Skeletal muscle satellite cell (primary cell): ENCODE measurements at regions not wholly inside any gene's neighbourhood (a gene's known extent, or its start where the extent isn't known, plus 50 kb on each side); places are given as distances from the start of the nearest gene placed in this dataset.
"Not testable (repeated sequence)": the region's sequence is repeated elsewhere in the genome, so short reads cannot be mapped to it uniquely, and the experiment has no call there.

Source experiments
- H3K27me3 ChIP-seq: 2 replicates; pipeline ENCODE4 v1.7.0; 2013; ENCODE audit warnings: low read length; ENCODE audit not compliant: control insufficient read depth, insufficient read depth
- H3K36me3 ChIP-seq: 2 replicates; pipeline ENCODE4 v1.7.0; 2013; ENCODE audit warnings: mild to moderate bottlenecking, control low read depth, low read length; ENCODE audit not compliant: insufficient read depth
- H3K4me1 ChIP-seq: 2 replicates; pipeline ENCODE4 v1.7.0; 2013; ENCODE audit warnings: low read length; ENCODE audit not compliant: control insufficient read depth, insufficient read depth
- H3K4me2 ChIP-seq: 2 replicates; pipeline ENCODE4 v1.7.0; 2013; ENCODE audit warnings: mild to moderate bottlenecking, low read length
- H3K4me3 ChIP-seq: 2 replicates; pipeline ENCODE4 v1.7.0; 2013; ENCODE audit warnings: low read length
- H3K9ac ChIP-seq: 2 replicates; pipeline ENCODE4 v1.7.0; 2013; ENCODE audit warnings: mild to moderate bottlenecking, low read depth, low read length, moderate library complexity
- H3K9me3 ChIP-seq: replicated peaks from 2 replicates; pipeline ENCODE4 v1.7.0; 2013; ENCODE audit warnings: mild to moderate bottlenecking, control low read depth, low read length

DNA sequence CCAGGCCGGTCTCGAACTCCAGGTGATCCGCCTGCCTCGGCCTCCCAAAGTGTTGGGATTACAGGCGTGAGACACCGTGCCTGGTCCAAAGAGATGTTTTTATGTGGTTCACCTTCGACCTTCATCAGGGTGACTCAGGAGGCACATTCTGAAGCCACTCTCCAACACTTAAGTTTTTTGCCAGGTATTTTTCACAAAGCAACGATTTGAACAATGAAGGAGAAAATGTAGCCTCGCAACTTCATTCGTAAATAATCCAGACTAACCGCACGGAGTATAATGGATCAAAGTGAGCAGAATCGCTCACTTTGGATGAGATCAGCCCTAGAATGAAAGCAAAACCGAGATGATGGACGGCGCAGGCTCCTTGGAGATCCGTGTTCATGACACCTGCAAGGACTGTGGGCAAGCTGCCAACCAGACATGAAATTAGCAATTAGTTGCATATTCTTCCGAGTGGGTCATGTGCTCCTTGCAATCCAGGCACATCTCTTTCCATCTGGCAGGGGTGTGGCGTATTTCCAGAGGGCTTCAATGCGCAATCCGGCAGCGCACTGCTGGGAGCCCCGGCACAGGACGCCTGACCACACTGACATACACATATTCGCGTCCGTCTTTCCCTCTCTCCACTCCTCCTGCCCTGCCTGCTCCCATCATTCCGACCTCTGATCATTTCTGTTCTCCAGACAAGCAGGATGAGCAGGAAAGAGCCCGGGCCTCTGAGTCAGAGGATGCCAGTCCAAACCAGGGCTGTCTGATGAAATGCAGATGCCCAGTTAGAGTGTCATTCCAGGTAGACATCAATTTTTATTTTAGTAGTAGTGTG lies 148.4 kb downstream of the KLF6 start:
- Histone ChIP-seq H3K27me3 (no peaks in the 10 kb centered on the region), H3K36me3 (no peaks in the 10 kb centered on the region), H3K4me2 (no peak overlapping the region), H3K9ac (no peak overlapping the region), H3K4me3 (no peak overlapping the region), H3K4me1 (no peaks in the 10 kb centered on the region), H3K9me3 (no peaks in the 10 kb centered on the region)

DNA sequence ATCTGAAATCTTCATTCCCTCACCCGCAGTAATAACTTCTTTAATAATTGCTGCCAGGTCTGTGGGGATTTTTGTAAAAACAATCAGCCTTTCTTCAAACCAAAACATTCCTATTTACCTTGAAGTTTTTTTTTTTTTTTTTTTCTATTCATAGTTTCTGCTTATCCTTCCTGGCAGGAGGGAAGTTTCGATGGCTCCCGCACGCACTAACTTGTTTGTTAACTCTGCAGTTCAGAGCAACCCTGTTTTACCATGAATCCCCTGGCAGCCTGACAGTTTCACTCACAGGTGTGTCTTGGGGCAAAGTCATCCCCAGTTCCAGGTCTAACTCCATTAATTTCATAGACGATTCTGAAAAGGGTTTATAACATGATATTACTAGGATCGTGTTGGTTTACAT lies 149.3 kb downstream of the KLF6 start:
- no peak overlapping the region for H3K9ac ChIP-seq
- H3K4me1 ChIP-seq, result no peaks in the 10 kb centered on the region
- H3K36me3 ChIP-seq, result no peaks in the 10 kb centered on the region
- H3K9me3 ChIP-seq, result no peaks in the 10 kb centered on the region
- H3K4me2 ChIP-seq, result no peak overlapping the region
- no peak overlapping the region for H3K4me3 ChIP-seq
- H3K27me3 ChIP-seq, result no peaks in the 10 kb centered on the region

DNA sequence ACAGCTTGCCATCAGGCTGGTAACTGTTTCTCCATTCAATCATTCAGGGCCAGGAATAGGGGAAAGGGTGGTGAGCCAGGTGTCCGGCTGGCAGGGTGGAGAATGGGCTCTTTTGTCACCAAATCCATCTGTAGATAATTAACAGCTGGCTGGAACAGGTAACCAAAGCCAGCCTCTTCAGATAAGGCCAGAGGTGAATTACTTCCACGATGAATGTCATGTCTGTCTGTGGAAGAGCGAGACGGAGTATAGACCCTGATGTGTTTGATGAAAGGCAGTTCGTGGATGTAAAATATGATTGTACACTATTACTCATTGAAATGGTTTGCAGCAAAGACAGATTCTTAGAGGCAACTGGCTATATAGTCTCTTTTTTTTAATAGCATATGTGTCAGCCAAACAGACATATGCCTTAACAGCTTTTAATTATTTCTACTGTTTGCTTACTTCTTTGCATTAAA lies 149.8 kb downstream of the KLF6 start:
- H3K4me1 ChIP-seq, result no peaks in the 10 kb centered on the region
- H3K4me2 ChIP-seq, result no peak overlapping the region
- no peaks in the 10 kb centered on the region for H3K9me3 ChIP-seq
- no peaks in the 10 kb centered on the region for H3K27me3 ChIP-seq
- no peaks in the 10 kb centered on the region for H3K36me3 ChIP-seq
- H3K4me3 ChIP-seq, result no peak overlapping the region
- H3K9ac ChIP-seq, result no peak overlapping the region

DNA sequence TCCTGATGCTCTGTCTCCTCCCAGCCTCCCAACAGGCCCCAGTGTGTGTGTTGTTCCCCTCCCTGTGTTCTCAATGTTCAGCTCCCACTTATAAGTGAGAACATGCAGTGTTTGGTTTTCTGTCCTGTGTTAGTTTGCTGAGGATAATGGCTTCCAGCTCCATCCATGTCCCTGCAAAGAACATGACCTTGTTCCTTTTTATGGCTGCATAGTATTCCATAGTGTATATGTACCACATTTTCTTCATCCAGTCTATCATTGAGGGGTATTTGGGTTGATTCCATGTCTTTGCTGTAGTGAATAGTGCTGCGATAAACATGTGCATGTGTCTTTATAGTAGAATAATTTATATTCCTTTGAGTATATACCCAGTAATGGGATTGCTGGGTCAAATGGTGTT lies 150.4 kb downstream of the KLF6 start:
- not testable (repeated sequence) for H3K9me3 ChIP-seq, H3K9ac ChIP-seq, H3K36me3 ChIP-seq, H3K27me3 ChIP-seq, H3K4me1 ChIP-seq, H3K4me2 ChIP-seq, H3K4me3 ChIP-seq

DNA sequence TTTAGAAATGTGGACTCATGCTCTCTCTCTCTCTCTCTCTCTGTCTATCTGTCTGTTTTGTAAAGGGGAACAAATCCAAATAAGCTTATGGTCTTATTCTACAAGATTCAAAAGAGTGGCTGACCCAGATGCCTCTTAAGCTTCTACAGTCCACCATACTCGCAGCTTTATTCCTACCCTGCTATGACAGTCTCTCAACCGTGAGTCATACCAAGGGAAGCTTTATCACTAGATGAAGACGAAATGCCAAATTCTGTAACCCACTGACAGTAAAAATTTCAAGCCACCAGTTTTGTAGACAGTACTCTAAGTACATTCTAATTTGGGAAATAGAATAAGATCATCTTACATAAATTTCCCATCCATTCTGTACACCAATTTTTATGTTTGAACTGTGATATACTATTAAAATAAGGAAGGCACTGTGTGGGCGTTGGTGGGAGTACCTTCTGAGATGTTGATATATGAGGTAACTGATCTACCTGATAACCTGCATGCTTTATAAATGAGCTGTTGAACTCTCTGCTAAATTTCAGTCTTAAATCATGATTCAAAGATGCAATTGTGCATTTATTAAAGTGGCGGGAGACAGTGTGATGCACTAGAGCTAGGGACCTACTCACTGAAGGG lies 153.2 kb downstream of the KLF6 start:
- H3K4me2 ChIP-seq, result no peak overlapping the region
- no peak overlapping the region for H3K9ac ChIP-seq
- H3K27me3 ChIP-seq, result no peaks in the 10 kb centered on the region
- no peaks in the 10 kb centered on the region for H3K9me3 ChIP-seq
- no peaks in the 10 kb centered on the region for H3K36me3 ChIP-seq
- no peak overlapping the region for H3K4me3 ChIP-seq
- H3K4me1 ChIP-seq, result peaks cover under 1% of the 10 kb centered on the region

DNA sequence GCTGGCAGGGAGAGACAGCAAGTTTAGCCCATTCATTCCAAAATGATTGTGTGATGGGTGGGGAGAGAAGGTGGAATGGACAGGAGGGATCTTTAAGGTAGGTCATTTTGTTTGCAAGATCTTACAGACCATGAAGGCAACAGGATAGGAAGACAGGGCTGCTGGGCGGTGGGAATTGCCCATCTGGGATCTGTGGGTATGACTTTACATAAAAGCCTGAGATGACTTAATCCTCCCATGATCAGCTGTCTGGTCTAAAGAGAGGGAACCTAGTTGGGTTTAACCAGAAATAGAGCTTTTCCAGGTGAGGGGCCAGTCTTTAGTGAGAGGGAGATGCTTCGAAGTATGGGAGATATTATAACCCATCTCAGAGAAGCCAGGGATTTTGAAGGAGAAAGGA lies 153.7 kb downstream of the KLF6 start:
- Histone ChIP-seq H3K36me3 (no peaks in the 10 kb centered on the region), H3K27me3 (no peaks in the 10 kb centered on the region), H3K4me3 (no peak overlapping the region), H3K9ac (no peak overlapping the region), H3K4me1 (peaks cover 6% of the 10 kb centered on the region), H3K9me3 (no peaks in the 10 kb centered on the region), H3K4me2 (no peak overlapping the region)

DNA sequence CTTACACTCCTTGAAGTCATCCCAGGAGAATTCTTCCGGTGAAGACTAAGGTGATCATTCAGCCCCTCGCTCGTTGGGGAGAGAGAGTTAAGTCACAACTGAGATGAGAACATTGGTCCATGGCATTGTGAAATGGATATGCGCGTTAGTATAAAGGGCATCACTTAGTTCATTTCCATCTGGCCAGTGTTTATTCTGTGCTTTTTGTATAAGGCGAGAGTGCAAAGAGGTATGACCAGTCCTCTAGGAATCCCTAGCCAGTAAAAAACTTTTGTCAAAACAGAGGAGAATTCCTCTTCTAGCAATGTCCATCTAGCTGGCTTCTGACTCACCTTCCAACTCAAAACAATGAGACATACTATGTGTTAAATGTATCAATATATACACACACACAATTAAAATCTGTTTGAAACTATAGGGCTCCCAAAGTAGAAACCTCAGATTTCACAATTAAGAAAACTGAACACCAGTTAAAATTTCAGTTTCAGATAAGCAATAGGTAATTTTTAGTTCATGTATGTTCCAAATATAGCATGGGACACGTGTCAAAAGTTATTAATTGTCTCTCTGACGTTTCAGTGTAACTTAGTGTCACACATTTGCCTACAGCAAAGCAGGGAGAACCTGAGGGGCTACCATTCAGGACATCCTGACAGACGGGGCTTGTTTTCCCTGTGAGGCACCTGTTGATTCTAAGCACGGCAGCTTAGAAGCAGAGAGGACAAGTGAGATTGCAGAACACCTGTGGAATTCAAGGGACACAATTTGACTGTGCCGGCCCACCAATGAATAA lies 158.9 kb downstream of the KLF6 start:
- Histone ChIP-seq H3K9ac (peak overlapping the region; percentile 86), H3K4me2 (peak overlapping the region; percentile 77), H3K4me1 (peaks cover 41% of the 10 kb centered on the region), H3K9me3 (no peaks in the 10 kb centered on the region), H3K36me3 (no peaks in the 10 kb centered on the region), H3K4me3 (peak overlapping the region; percentile 57), H3K27me3 (no peaks in the 10 kb centered on the region)

GRCh38 chr10:3624367-3624766 lies 160.6 kb downstream of the KLF6 start:
- Histone ChIP-seq H3K4me3 (peak overlapping the region; percentile 57), H3K4me2 (peak overlapping the region; percentile 77), H3K27me3 (no peaks in the 10 kb centered on the region), H3K9me3 (no peaks in the 10 kb centered on the region), H3K4me1 (peaks cover 41% of the 10 kb centered on the region), H3K9ac (peak overlapping the region; percentile 86), H3K36me3 (no peaks in the 10 kb centered on the region)

- H3K4me3 ChIP-seq, result peak overlapping the region; percentile 57
- H3K27me3 ChIP-seq, result no peaks in the 10 kb centered on the region
- H3K9ac ChIP-seq, result peak overlapping the region; percentile 86
- no peaks in the 10 kb centered on the region for H3K9me3 ChIP-seq
- H3K4me2 ChIP-seq, result peak overlapping the region; percentile 77
- H3K4me1 ChIP-seq, result peaks cover 41% of the 10 kb centered on the region
- no peaks in the 10 kb centered on the region for H3K36me3 ChIP-seq
Measured at GRCh38 chr10:3623746-3624145, 161.3 kb downstream of the KLF6 start.

- H3K9ac ChIP-seq, result peak overlapping the region; percentile 86
Measured at GRCh38 chr10:3622845-3623621, 162.0 kb downstream of the KLF6 start.

DNA sequence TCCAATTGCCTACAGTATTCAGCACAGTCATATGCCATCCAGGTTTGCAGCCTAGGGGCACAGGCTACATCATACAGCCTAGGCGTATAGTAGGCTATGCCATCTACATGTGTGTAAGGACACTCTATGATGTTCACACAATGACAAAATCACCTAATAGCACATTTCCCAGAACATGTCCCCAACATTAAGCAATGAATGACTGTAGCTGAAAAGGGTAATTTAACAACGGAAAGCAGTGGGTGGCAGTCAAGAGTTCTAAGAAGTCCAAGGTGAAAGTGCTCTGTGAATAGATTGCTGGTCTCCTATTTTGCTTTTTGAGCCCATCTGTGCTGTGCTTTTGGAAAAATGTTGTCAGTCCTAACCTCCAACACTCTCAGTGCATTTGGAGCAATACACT lies 162.6 kb downstream of the KLF6 start:
- H3K4me2 ChIP-seq, result no peak overlapping the region
- no peak overlapping the region for H3K9ac ChIP-seq
- no peaks in the 10 kb centered on the region for H3K27me3 ChIP-seq
- H3K9me3 ChIP-seq, result no peaks in the 10 kb centered on the region
- H3K36me3 ChIP-seq, result no peaks in the 10 kb centered on the region
- H3K4me3 ChIP-seq, result no peak overlapping the region
- H3K4me1 ChIP-seq, result peaks cover 41% of the 10 kb centered on the region

More at GRCh38 chr10:3622845-3623621, 162.0 kb downstream of the KLF6 start:
- Histone ChIP-seq H3K4me2 (peak overlapping the region; percentile 77), H3K4me3 (peak overlapping the region; percentile 57), H3K36me3 (no peaks in the 10 kb centered on the region), H3K4me1 (peaks cover 41% of the 10 kb centered on the region), H3K27me3 (no peaks in the 10 kb centered on the region), H3K9me3 (no peaks in the 10 kb centered on the region)
